Aorta (tissue), 5 donors: ENCODE measurements at regions not wholly inside any gene's neighbourhood (a gene's known extent, or its start where the extent isn't known, plus 50 kb on each side); places are given as distances from the start of the nearest gene placed in this dataset.
A peak's percentile ranks its signal among the peaks of the same experiment; 100 is the strongest.

Experiments
- ATAC-seq: fragments of 200-7000 bp; cut with Tn5 transposase; one replicate; pipeline ENCODE4 v1.9.1; 2022; ENCODE audit warnings: moderate library complexity; ENCODE audit not compliant: low FRiP score
- DNase-seq, 2 donors: peaks; one replicate each; pipeline ENCODE4 v3.0.0-alpha.2; 2020
- H3K27ac ChIP-seq, 2 donors: one replicate each; pipeline ENCODE4 v1.5.1; 2013; ENCODE audit warnings: low read length in 2 of 2, mild to moderate bottlenecking in 2 of 2, moderate library complexity in 2 of 2, control low read depth in 1 of 2, inconsistent platforms in 1 of 2, low read depth in 1 of 2
- H3K27me3 ChIP-seq, 2 donors: one replicate each; pipeline ENCODE4 v1.6.1; 2013; ENCODE audit warnings: control low read depth in 1 of 2, low read length in 1 of 2, mild to moderate bottlenecking in 1 of 2, moderate library complexity in 1 of 2; ENCODE audit not compliant: insufficient read depth in 2 of 2, control insufficient read depth in 1 of 2
- H3K36me3 ChIP-seq, 2 donors: one replicate each; pipeline ENCODE4 v1.6.1; 2013; ENCODE audit warnings: control low read depth in 1 of 2, low read length in 1 of 2, mild to moderate bottlenecking in 1 of 2; ENCODE audit not compliant: insufficient read depth in 2 of 2, control insufficient read depth in 1 of 2
- H3K4me1 ChIP-seq, 2 donors: one replicate each; pipeline ENCODE4 v1.6.1; 2013; ENCODE audit warnings: low read length in 2 of 2, control low read depth in 1 of 2, mild to moderate bottlenecking in 1 of 2, moderate library complexity in 1 of 2; ENCODE audit not compliant: insufficient read depth in 2 of 2, control insufficient read depth in 1 of 2
- H3K4me3 ChIP-seq, 2 donors: one replicate each; pipeline ENCODE4 v1.5.1; 2013; ENCODE audit warnings: low read length in 2 of 2, control low read depth in 1 of 2, mild to moderate bottlenecking in 1 of 2
- H3K9me3 ChIP-seq: one replicate; pipeline ENCODE4 v1.6.1; 2013; ENCODE audit warnings: mild to moderate bottlenecking, low read length; ENCODE audit not compliant: control insufficient read depth
- WGBS, 2 donors: extraction: QIAGEN DNeasy Blood & Tissue Kit; methylation state at CpG; one replicate each; pipeline ENCODE4 v1.1.7; 2013; 5-methylcytosine and 5-hydroxymethylcytosine counted together
- intact Hi-C, 2 donors: fragments of 100-400 bp; cut with DNase I; formaldehyde crosslinking; loops; one replicate each; pipeline versions ENCODE4 v1.14.2 to v1.15.0; 2022
- donor health status: healthy with polysubstance abuse.
- donor health status: Bipolar disorder and iron deficiency.
- donor health status: DM: no; HTN: no; CAD: no.
- donor health status: DM: no; HTN: no; CAD: no.
- donor health status: DM: yes; HTN: yes; CAD: no.

GRCh38 chr11:15641271-15642045, 526.7 kb downstream of the INSC start:
- Histone ChIP-seq H3K27me3 (no peaks in the 10 kb centered on the region), H3K27ac (no peak overlapping the region), H3K4me3 (no peak overlapping the region), H3K4me1 (no peaks in the 10 kb centered on the region), H3K36me3 (no peaks in the 10 kb centered on the region), H3K9me3 (peaks cover 4% of the 10 kb centered on the region)
- DNase-seq (no peak), ATAC-seq (no peak)
- intact Hi-C loops = loop anchor here in 1 of 2 donors (10.0 kb wide), 1 partner anchor 183 kb away; no protein-coding TSS in a partner anchor
- 37 to 43% methylated on average over 9 of the region's 9 CpGs for WGBS, 2 donors

- DNase-seq = no peak
- WGBS, 2 donors = 77 to 78% methylated on average over 1 of the region's 1 CpG
- no peak overlapping the region for H3K4me3 ChIP-seq
- intact Hi-C loops = loop anchor here in 1 of 2 donors (10.0 kb wide), 1 partner anchor 180 kb away; no protein-coding TSS in a partner anchor
- H3K27ac ChIP-seq = no peak overlapping the region
- H3K36me3 ChIP-seq = no peaks in the 10 kb centered on the region
- no peaks in the 10 kb centered on the region for H3K9me3 ChIP-seq
- H3K4me1 ChIP-seq = no peaks in the 10 kb centered on the region
- no peak for ATAC-seq
- H3K27me3 ChIP-seq = no peaks in the 10 kb centered on the region
These were observed 530.5 kb downstream of the INSC start for GRCh38 chr11:15645201-15645600.

GRCh38 chr11:15649371-15650104, 534.8 kb downstream of the INSC start:
- no peak for DNase-seq
- no peaks in the 10 kb centered on the region for H3K9me3 ChIP-seq
- intact Hi-C loops = loop anchor here (2.0 to 10.0 kb wide), 5 partner anchors 153 to 959 kb away; no protein-coding TSS in a partner anchor
- 45% methylated on average over 13 to 14 of the region's 14 CpGs for WGBS, 2 donors
- H3K36me3 ChIP-seq = no peaks in the 10 kb centered on the region
- H3K27me3 ChIP-seq = no peaks in the 10 kb centered on the region
- ATAC-seq = no peak
- H3K27ac ChIP-seq = no peak overlapping the region
- no peaks in the 10 kb centered on the region for H3K4me1 ChIP-seq
- H3K4me3 ChIP-seq = no peak overlapping the region

- Histone ChIP-seq H3K9me3 (no peaks in the 10 kb centered on the region), H3K4me1 (no peaks in the 10 kb centered on the region), H3K27me3 (no peaks in the 10 kb centered on the region), H3K4me3 (peak overlapping the region; percentile 24 to 31), H3K27ac (peak overlapping the region in 1 of 2 donors; percentile 35), H3K36me3 (no peaks in the 10 kb centered on the region)
- DNase-seq = peak; percentile 96 to 98
- 6 to 10% methylated on average over 34 to 41 of the region's 41 CpGs for WGBS, 2 donors
- intact Hi-C loops = loop anchor here (2.0 to 5.0 kb wide), 4 partner anchors 152 to 958 kb away; no protein-coding TSS in a partner anchor
- ATAC-seq = peak; percentile 99
These were observed 535.6 kb downstream of the INSC start for GRCh38 chr11:15650105-15650938.

GRCh38 chr11:15651033-15651432, 536.3 kb downstream of the INSC start:
- H3K27ac ChIP-seq = no peak overlapping the region
- intact Hi-C loops = loop anchor here (2.0 to 5.0 kb wide), 4 partner anchors 151 to 958 kb away; no protein-coding TSS in a partner anchor
- no peak overlapping the region for H3K4me3 ChIP-seq
- ATAC-seq = no peak
- H3K27me3 ChIP-seq = no peaks in the 10 kb centered on the region
- no peaks in the 10 kb centered on the region for H3K4me1 ChIP-seq
- DNase-seq = no peak
- 94 to 95% methylated on average over 22 of the region's 22 CpGs for WGBS, 2 donors
- H3K36me3 ChIP-seq = no peaks in the 10 kb centered on the region
- H3K9me3 ChIP-seq = no peaks in the 10 kb centered on the region

GRCh38 chr11:15651816-15652215, 537.1 kb downstream of the INSC start:
- no peaks in the 10 kb centered on the region for H3K9me3 ChIP-seq
- intact Hi-C loops = loop anchor here (2.0 to 5.0 kb wide), 4 partner anchors 150 to 957 kb away; no protein-coding TSS in a partner anchor
- H3K4me1 ChIP-seq = no peaks in the 10 kb centered on the region
- no peak for ATAC-seq
- no peak for DNase-seq
- H3K27ac ChIP-seq = no peak overlapping the region
- no peaks in the 10 kb centered on the region for H3K36me3 ChIP-seq
- H3K4me3 ChIP-seq = no peak overlapping the region
- WGBS, 2 donors = 39 to 43% methylated on average over 11 of the region's 11 CpGs
- H3K27me3 ChIP-seq = no peaks in the 10 kb centered on the region

- Histone ChIP-seq H3K4me3 (no peak overlapping the region), H3K4me1 (no peaks in the 10 kb centered on the region), H3K9me3 (no peaks in the 10 kb centered on the region), H3K36me3 (no peaks in the 10 kb centered on the region), H3K27ac (no peak overlapping the region), H3K27me3 (no peaks in the 10 kb centered on the region)
- no peak for DNase-seq
- intact Hi-C loops = loop anchor here (5.0 kb wide), 3 partner anchors 149 to 954 kb away; no protein-coding TSS in a partner anchor
- 85 to 88% methylated on average over 4 of the region's 4 CpGs for WGBS, 2 donors
- ATAC-seq = no peak
These were observed 538.5 kb downstream of the INSC start for GRCh38 chr11:15653191-15653710.

- H3K36me3 ChIP-seq = no peaks in the 10 kb centered on the region
- H3K4me3 ChIP-seq = no peak overlapping the region
- ATAC-seq (no peak), DNase-seq (no peak)
- intact Hi-C loops = loop anchor here (5.0 kb wide), 3 partner anchors 148 to 953 kb away; no protein-coding TSS in a partner anchor
- H3K27me3 ChIP-seq = no peaks in the 10 kb centered on the region
- no peak overlapping the region for H3K27ac ChIP-seq
- no peaks in the 10 kb centered on the region for H3K4me1 ChIP-seq
- 78 to 89% methylated on average over 4 of the region's 4 CpGs for WGBS, 2 donors
- H3K9me3 ChIP-seq = no peaks in the 10 kb centered on the region
These were observed 539.7 kb downstream of the INSC start for GRCh38 chr11:15654451-15654850.
